GM12872 (cell line): ENCODE measurements at regions not wholly inside any gene's neighbourhood (a gene's known extent, or its start where the extent isn't known, plus 50 kb on each side); places are given as distances from the start of the nearest gene placed in this dataset.

ENCODE experiments used
- CTCF ChIP-seq: IDR thresholded peaks from 3 replicates; pipeline ENCODE4 v1.5.1; 2011; ENCODE audit warnings: low read depth, mild to moderate bottlenecking, low read length, moderate library complexity; ENCODE audit not compliant: insufficient read depth

- no peak for TF ChIP-seq CTCF
These were observed 961.0 kb downstream of the CNTNAP5 start for GRCh38 chr2:124986136-124986535.

- TF ChIP-seq CTCF: no peak
These were observed 963.0 kb downstream of the CNTNAP5 start for GRCh38 chr2:124988111-124988510.

- TF ChIP-seq CTCF: no peak
These were observed 963.7 kb downstream of the CNTNAP5 start for GRCh38 chr2:124988794-124989193.

GRCh38 chr2:124993809-124994208 lies 968.7 kb downstream of the CNTNAP5 start:
- no peak for TF ChIP-seq CTCF

GRCh38 chr2:124995185-124995912 lies 970.3 kb downstream of the CNTNAP5 start:
- TF ChIP-seq CTCF: no peak

- TF ChIP-seq CTCF: no peak
These were observed 971.3 kb downstream of the CNTNAP5 start for GRCh38 chr2:124996406-124996805.

- no peak for TF ChIP-seq CTCF
These were observed 974.8 kb downstream of the CNTNAP5 start for GRCh38 chr2:124999906-125000305.
